ENCODE measurements at regions not wholly inside any gene's neighbourhood (a gene's known extent, or its start where the extent isn't known, plus 50 kb on each side); places are given as distances from the start of the nearest gene placed in this dataset.

GRCh38 chr20:11976966-11977365, 59.3 kb downstream of the BTBD3 start:
- Mint-ChIP-seq H3K36me3 (ENCODE audit: insufficient read depth) (no peaks in the 10 kb centered on the region), H3K27ac (no peak overlapping the region), H3K4me1 (ENCODE audit: low read depth in 2 of 2) (no peaks in the 10 kb centered on the region), H3K27me3 (no peaks in the 10 kb centered on the region), H3K4me3 (no peak overlapping the region), H3K9me3 (peaks cover 4 to 10% of the 10 kb centered on the region in 2 donors)
- DNase-seq, result no peak
- no peak for ATAC-seq (replicated peaks)

- H3K4me3 Mint-ChIP-seq, result no peak overlapping the region
- ATAC-seq (replicated peaks) (no peak), DNase-seq (no peak)
- peaks cover 3 to 7% of the 10 kb centered on the region in 2 donors for H3K9me3 Mint-ChIP-seq
- H3K27me3 Mint-ChIP-seq, result no peaks in the 10 kb centered on the region
- no peak overlapping the region for H3K27ac Mint-ChIP-seq
- H3K4me1 Mint-ChIP-seq (ENCODE audit: low read depth in 2 of 2), result no peaks in the 10 kb centered on the region
- no peaks in the 10 kb centered on the region for H3K36me3 Mint-ChIP-seq (ENCODE audit: insufficient read depth)
These were observed 60.8 kb downstream of the BTBD3 start for GRCh38 chr20:11978496-11978895.

DNA sequence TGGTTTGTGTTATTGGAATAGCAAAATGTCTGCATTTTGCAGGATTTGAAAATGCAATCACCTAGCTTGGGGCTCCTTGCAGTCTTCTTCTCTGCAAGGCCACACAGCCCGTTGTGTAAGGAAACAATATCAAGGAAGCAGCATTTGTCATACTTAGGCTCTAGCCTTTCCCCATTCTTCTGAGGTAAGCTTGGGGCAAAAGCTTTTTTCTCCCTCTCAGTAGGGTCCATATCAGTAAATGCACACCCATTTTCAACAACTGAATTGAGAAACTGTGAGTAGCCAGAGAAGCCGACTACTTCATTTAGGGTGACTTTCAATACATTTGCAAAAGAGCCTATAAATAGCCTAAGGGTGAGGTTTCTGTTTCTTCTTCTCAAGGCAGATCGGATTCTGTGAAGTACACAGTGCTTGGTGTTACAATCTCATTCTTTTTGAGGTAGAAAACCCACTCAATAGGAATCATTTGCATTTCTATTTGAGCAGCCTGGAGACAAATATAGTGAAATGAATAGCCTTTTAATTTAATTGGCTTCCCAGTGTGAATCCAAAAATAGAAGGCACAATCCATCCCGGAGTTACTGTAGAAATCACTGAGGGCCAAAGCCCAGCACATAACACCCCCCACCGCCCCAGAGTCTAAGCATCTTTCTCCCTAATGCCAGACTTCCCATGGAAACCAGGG, 61.8 kb downstream of the BTBD3 start:
- H3K27ac Mint-ChIP-seq, result no peak overlapping the region
- no peaks in the 10 kb centered on the region for H3K36me3 Mint-ChIP-seq (ENCODE audit: insufficient read depth)
- DNase-seq, result no peak
- H3K27me3 Mint-ChIP-seq, result no peaks in the 10 kb centered on the region
- no peak for ATAC-seq (replicated peaks)
- H3K4me3 Mint-ChIP-seq, result no peak overlapping the region
- H3K4me1 Mint-ChIP-seq (ENCODE audit: low read depth in 2 of 2), result no peaks in the 10 kb centered on the region
- H3K9me3 Mint-ChIP-seq, result peaks cover 0 to 3% of the 10 kb centered on the region in 2 donors

DNA sequence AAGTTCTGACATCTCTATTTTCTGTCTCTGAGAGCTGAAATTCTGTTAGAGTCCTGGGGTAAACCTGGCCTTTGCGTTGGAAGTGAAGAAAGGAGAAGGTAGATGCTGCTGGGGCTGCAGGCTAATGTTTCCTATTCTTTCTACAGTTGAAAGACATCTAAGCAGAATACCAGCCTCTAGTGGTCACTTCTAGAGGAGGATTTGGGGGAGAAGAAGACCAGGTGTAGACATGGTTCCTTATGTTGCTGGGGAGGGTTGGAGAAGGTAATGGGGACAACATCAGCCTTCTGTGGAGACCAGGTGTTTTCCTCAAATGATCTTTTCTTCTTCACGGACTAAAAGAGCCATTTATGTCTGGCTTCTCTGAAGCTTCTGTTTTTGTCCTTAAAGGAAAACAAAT, 62.6 kb downstream of the BTBD3 start:
- DNase-seq (no peak), ATAC-seq (replicated peaks) (no peak)
- H3K27ac Mint-ChIP-seq, result no peak overlapping the region
- no peaks in the 10 kb centered on the region for H3K4me1 Mint-ChIP-seq (ENCODE audit: low read depth in 2 of 2)
- H3K27me3 Mint-ChIP-seq, result no peaks in the 10 kb centered on the region
- H3K4me3 Mint-ChIP-seq, result no peak overlapping the region
- H3K9me3 Mint-ChIP-seq, result peaks cover under 1 to 3% of the 10 kb centered on the region in 2 donors
- H3K36me3 Mint-ChIP-seq (ENCODE audit: insufficient read depth), result no peaks in the 10 kb centered on the region

- ATAC-seq (replicated peaks), result no peak
- no peaks in the 10 kb centered on the region for H3K27me3 Mint-ChIP-seq
- H3K36me3 Mint-ChIP-seq (ENCODE audit: insufficient read depth), result no peaks in the 10 kb centered on the region
- no peak overlapping the region for H3K27ac Mint-ChIP-seq
- DNase-seq, result no peak
- H3K9me3 Mint-ChIP-seq, result peaks cover 6 to 12% of the 10 kb centered on the region in 2 donors
- H3K4me3 Mint-ChIP-seq, result no peak overlapping the region
- H3K4me1 Mint-ChIP-seq (ENCODE audit: low read depth in 2 of 2), result no peaks in the 10 kb centered on the region
These were observed 63.8 kb downstream of the BTBD3 start for GRCh38 chr20:11981366-11981947.

DNA sequence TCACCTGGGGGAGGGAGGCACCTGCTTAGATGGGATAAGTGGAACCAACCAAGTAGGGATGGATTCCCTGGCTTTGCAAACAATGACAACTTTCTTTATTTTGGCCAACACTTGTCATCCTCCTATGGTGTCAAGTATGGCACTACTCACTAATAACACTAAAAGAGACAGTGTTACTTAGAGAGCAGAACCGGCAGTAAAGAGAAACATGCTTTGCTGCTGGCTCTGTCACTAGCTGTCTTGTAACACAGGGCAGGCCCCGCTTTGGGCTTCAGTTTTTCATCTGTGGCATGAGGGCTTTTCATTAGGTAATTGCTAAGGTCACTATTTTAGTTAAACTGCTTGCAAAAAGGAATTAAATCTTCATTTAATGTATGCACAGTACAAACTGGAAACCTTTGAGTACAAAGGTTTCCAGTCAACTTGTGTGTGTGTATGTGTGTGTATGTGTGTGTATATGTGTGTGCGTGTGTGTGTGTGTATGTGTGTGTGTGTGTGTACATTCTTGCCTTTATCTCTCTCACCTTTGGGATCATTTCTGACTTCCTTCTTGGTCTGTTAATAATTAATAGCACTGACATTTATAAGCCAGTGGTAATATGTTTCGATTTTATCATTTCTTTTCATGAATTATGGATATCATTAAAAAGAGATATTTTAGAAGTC, 64.7 kb downstream of the BTBD3 start:
- Mint-ChIP-seq H3K27me3 (no peaks in the 10 kb centered on the region), H3K4me3 (no peak overlapping the region), H3K36me3 (ENCODE audit: insufficient read depth) (no peaks in the 10 kb centered on the region), H3K4me1 (ENCODE audit: low read depth in 2 of 2) (no peaks in the 10 kb centered on the region), H3K27ac (no peak overlapping the region), H3K9me3 (peaks cover 6 to 14% of the 10 kb centered on the region in 2 donors)
- DNase-seq (no peak), ATAC-seq (replicated peaks) (no peak)

- no peak overlapping the region for H3K4me3 Mint-ChIP-seq
- H3K36me3 Mint-ChIP-seq (ENCODE audit: insufficient read depth), result no peaks in the 10 kb centered on the region
- no peak overlapping the region for H3K27ac Mint-ChIP-seq
- H3K27me3 Mint-ChIP-seq, result no peaks in the 10 kb centered on the region
- ATAC-seq (replicated peaks) (no peak), DNase-seq (no peak)
- H3K4me1 Mint-ChIP-seq (ENCODE audit: low read depth in 2 of 2), result no peaks in the 10 kb centered on the region
- H3K9me3 Mint-ChIP-seq, result peaks cover 8 to 14% of the 10 kb centered on the region in 2 donors
These were observed 65.3 kb downstream of the BTBD3 start for GRCh38 chr20:11982955-11983470.

DNA sequence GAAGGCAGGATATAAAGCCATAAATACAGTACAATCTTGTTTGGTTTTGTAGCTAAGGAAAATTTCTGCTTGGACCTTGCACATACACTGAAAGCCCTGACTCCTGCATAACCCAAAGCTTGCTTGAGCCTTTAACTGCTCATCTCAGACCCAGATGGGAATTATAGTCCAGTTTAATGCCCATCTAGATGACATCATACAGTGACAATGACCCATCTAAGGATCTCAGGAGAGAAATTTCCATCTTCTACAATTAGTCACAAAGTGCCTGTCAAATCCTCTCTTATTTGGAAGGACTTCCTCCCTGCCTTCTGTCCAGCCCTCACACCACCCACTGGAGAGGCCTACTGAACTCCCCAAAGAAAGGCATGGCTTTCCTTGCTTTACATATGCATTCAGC, 69.3 kb downstream of the BTBD3 start:
- Mint-ChIP-seq H3K4me1 (ENCODE audit: low read depth in 2 of 2) (no peaks in the 10 kb centered on the region), H3K4me3 (no peak overlapping the region), H3K36me3 (ENCODE audit: insufficient read depth) (no peaks in the 10 kb centered on the region), H3K27ac (no peak overlapping the region), H3K27me3 (no peaks in the 10 kb centered on the region), H3K9me3 (peaks cover 14% of the 10 kb centered on the region in 2 donors)
- ATAC-seq (replicated peaks) (no peak), DNase-seq (no peak)

GRCh38 chr20:11987526-11987925, 69.8 kb downstream of the BTBD3 start:
- H3K27me3 Mint-ChIP-seq, result no peaks in the 10 kb centered on the region
- H3K4me3 Mint-ChIP-seq, result no peak overlapping the region

DNA sequence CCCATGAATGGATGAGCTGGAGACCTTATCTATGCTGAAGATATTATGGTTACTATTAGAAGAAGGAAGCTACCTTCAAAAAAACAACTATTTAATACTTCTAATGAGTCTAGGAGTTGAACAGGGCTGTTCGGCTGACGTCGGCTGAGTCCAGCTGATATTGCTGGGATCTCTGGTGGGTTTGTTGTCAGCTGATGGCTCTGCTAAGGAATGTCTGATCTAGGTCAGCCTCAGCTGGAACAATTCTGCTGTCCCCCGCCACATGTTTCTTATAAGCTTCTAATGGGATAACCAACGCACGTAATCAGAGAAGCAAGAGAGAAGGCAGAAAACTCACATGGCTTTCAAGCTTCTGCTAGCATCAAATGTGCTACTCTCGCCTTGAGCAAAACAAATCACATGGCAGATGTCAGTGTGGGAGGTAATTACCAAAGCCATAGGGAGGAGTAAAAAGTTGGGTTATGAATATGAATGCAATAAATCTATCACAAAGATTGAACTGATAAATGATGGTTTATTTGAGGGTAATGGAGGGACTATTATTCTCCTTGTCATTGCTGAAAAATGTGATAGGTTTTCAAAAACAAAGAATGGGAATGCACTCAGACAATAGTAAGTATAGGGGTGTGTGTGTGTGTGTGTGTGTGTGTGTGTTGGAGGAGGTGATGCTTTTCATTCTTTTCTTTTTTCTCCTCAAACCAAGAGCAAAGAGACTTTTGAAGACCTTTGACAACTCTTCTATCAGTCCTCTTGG, 71.5 kb downstream of the BTBD3 start:
- no peaks in the 10 kb centered on the region for H3K36me3 Mint-ChIP-seq (ENCODE audit: insufficient read depth)
- no peak for ATAC-seq (replicated peaks)
- DNase-seq, result no peak
- H3K27ac Mint-ChIP-seq, result no peak overlapping the region
- H3K9me3 Mint-ChIP-seq, result peaks cover 11 to 14% of the 10 kb centered on the region in 2 donors
- no peak overlapping the region for H3K4me3 Mint-ChIP-seq
- no peaks in the 10 kb centered on the region for H3K27me3 Mint-ChIP-seq
- H3K4me1 Mint-ChIP-seq (ENCODE audit: low read depth in 2 of 2), result no peaks in the 10 kb centered on the region

More at GRCh38 chr20:11987526-11987925, 69.8 kb downstream of the BTBD3 start:
- no peaks in the 10 kb centered on the region for H3K4me1 Mint-ChIP-seq (ENCODE audit: low read depth in 2 of 2)
- no peak overlapping the region for H3K27ac Mint-ChIP-seq
- peaks cover 13 to 14% of the 10 kb centered on the region in 2 donors for H3K9me3 Mint-ChIP-seq
- DNase-seq (no peak), ATAC-seq (replicated peaks) (no peak)
- H3K36me3 Mint-ChIP-seq (ENCODE audit: insufficient read depth), result no peaks in the 10 kb centered on the region

DNA sequence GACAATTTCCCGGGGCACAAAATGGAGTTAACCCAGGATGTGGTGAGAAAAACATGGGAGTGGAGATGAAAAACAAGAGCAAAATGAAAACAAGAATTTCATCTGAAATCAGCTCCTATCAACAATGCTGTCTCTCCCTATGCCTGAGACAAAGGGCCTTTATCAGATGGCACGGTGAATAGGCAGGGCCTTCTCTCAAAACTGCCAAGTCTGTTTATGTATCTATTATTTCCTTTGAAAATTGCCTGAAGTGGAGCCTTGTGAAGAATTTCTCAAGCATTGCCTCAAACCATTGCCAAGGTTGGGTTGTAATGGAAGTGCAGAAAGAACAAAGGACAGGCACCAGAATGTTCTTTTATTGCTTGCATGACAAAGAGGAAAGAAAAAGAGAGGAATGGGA, 74.7 kb downstream of the BTBD3 start:
- DNase-seq, result no peak
- H3K36me3 Mint-ChIP-seq (ENCODE audit: insufficient read depth), result no peaks in the 10 kb centered on the region
- no peak overlapping the region for H3K4me3 Mint-ChIP-seq
- H3K9me3 Mint-ChIP-seq, result peaks cover 0 to 11% of the 10 kb centered on the region in 2 donors
- H3K27ac Mint-ChIP-seq, result no peak overlapping the region
- no peak for ATAC-seq (replicated peaks)
- H3K27me3 Mint-ChIP-seq, result no peaks in the 10 kb centered on the region
- H3K4me1 Mint-ChIP-seq (ENCODE audit: low read depth in 2 of 2), result no peaks in the 10 kb centered on the region

DNA sequence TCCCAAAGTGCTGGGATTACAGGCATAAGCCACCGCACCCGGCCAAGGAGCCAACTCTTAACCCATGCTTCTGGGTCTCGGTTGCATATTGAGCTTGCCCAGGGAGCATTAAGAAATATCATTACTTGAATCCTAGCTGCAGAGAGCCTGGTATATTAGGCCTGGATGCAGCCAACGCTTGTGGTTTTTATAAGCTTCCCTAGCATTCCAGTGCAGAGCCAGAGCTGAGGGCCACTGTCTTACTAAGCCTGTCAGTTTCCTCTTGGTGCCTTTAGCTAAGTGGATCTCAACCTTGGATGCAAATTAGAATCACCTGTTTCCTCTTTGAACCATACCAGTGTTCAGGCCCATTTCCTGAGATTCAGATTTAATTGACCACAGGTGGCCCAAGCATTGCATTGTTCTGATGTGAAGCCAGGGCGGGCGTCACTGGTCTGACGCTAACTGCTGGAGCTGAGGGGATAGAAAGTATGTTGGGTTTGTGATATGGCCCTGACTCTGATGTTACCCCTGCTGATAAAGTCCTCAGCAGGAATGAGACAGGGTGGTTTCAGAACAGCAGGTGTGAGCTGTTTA, 76.3 kb downstream of the BTBD3 start:
- H3K4me1 Mint-ChIP-seq (ENCODE audit: low read depth in 2 of 2), result no peaks in the 10 kb centered on the region
- H3K4me3 Mint-ChIP-seq, result no peak overlapping the region
- peaks cover 0 to 6% of the 10 kb centered on the region in 2 donors for H3K9me3 Mint-ChIP-seq
- DNase-seq (no peak), ATAC-seq (replicated peaks) (no peak)
- H3K27me3 Mint-ChIP-seq, result no peaks in the 10 kb centered on the region
- H3K36me3 Mint-ChIP-seq (ENCODE audit: insufficient read depth), result no peaks in the 10 kb centered on the region
- H3K27ac Mint-ChIP-seq, result no peak overlapping the region
